ENCODE measurements at regions not wholly inside any gene's neighbourhood (a gene's known extent, or its start where the extent isn't known, plus 50 kb on each side); places are given as distances from the start of the nearest gene placed in this dataset.

GRCh38 chr11:130780437-130780836, 135.8 kb downstream of the SNX19 start:
- DNase-seq: no peak

- no peak for DNase-seq
Measured at GRCh38 chr11:130781931-130782330, 134.3 kb downstream of the SNX19 start.

GRCh38 chr11:130782361-130783222, 133.7 kb downstream of the SNX19 start:
- no peak for DNase-seq

GRCh38 chr11:130783323-130783722, 133.0 kb downstream of the SNX19 start:
- no peak for DNase-seq

- DNase-seq: no peak
Measured at GRCh38 chr11:130785380-130786116, 130.7 kb downstream of the SNX19 start.

- DNase-seq: no peak
Measured at GRCh38 chr11:130786586-130786985, 129.7 kb downstream of the SNX19 start.

GRCh38 chr11:130787092-130787616, 129.1 kb downstream of the SNX19 start:
- no peak for DNase-seq

- no peak for DNase-seq
Measured at GRCh38 chr11:130787973-130788570, 128.2 kb downstream of the SNX19 start.

- DNase-seq: no peak
Measured at GRCh38 chr11:130789056-130789640, 127.1 kb downstream of the SNX19 start.

GRCh38 chr11:130790689-130791088, 125.6 kb downstream of the SNX19 start:
- no peak for DNase-seq

GRCh38 chr11:130792772-130793171, 123.5 kb downstream of the SNX19 start:
- no peak for DNase-seq

GRCh38 chr11:130796828-130797227, 119.5 kb downstream of the SNX19 start:
- no peak for DNase-seq

GRCh38 chr11:130798280-130798679, 118.0 kb downstream of the SNX19 start:
- DNase-seq: no peak

- no peak for DNase-seq
Measured at GRCh38 chr11:130798801-130799200, 117.5 kb downstream of the SNX19 start.

- DNase-seq: no peak
Measured at GRCh38 chr11:130801333-130802122, 114.8 kb downstream of the SNX19 start.

- no peak for DNase-seq
Measured at GRCh38 chr11:130802567-130802966, 113.7 kb downstream of the SNX19 start.

GRCh38 chr11:130804306-130805076, 111.8 kb downstream of the SNX19 start:
- no peak for DNase-seq

- DNase-seq: no peak
Measured at GRCh38 chr11:130806746-130807145, 109.5 kb downstream of the SNX19 start.

- DNase-seq: no peak
Measured at GRCh38 chr11:130808541-130808940, 107.7 kb downstream of the SNX19 start.

GRCh38 chr11:130813196-130813595, 103.1 kb downstream of the SNX19 start:
- no peak for DNase-seq

- DNase-seq: no peak
Measured at GRCh38 chr11:130813638-130814037, 102.6 kb downstream of the SNX19 start.

Data from 8988T (cell line).